ENCODE measurements at regions not wholly inside any gene's neighbourhood (a gene's known extent, or its start where the extent isn't known, plus 50 kb on each side); places are given as distances from the start of the nearest gene placed in this dataset.

GRCh38 chr1:212213784-212214183 lies 71.4 kb upstream of the PPP2R5A start:
- DNase-seq (ENCODE audit: low read depth) = no peak
- TF ChIP-seq CTCF (conservative IDR thresholded peaks at IDR 0.05; ENCODE audit: low read depth, low read length) = no peak

GRCh38 chr1:212214325-212214724 lies 70.9 kb upstream of the PPP2R5A start:
- no peak overlapping the region for H3K4me3 ChIP-seq (ENCODE audit: low read length)
- DNase-seq (ENCODE audit: low read depth) = no peak
- TF ChIP-seq CTCF (conservative IDR thresholded peaks at IDR 0.05; ENCODE audit: low read depth, low read length) = no peak

More at GRCh38 chr1:212213784-212214183, 71.4 kb upstream of the PPP2R5A start:
- no peak overlapping the region for H3K4me3 ChIP-seq (ENCODE audit: low read length)

GRCh38 chr1:212215910-212216309 lies 69.3 kb upstream of the PPP2R5A start:
- TF ChIP-seq CTCF (conservative IDR thresholded peaks at IDR 0.05; ENCODE audit: low read depth, low read length) = no peak
- no peak overlapping the region for H3K4me3 ChIP-seq (ENCODE audit: low read length)
- no peak for DNase-seq (ENCODE audit: low read depth)

GRCh38 chr1:212217633-212218032 lies 67.6 kb upstream of the PPP2R5A start:
- no peak overlapping the region for H3K4me3 ChIP-seq (ENCODE audit: low read length)
- TF ChIP-seq CTCF (conservative IDR thresholded peaks at IDR 0.05; ENCODE audit: low read depth, low read length) = no peak
- no peak for DNase-seq (ENCODE audit: low read depth)

- TF ChIP-seq CTCF (conservative IDR thresholded peaks at IDR 0.05; ENCODE audit: low read depth, low read length) = no peak
- H3K4me3 ChIP-seq (ENCODE audit: low read length) = no peak overlapping the region
- no peak for DNase-seq (ENCODE audit: low read depth)
Observed at GRCh38 chr1:212218065-212218464, 67.1 kb upstream of the PPP2R5A start.

- H3K4me3 ChIP-seq (ENCODE audit: low read length) = no peak overlapping the region
- TF ChIP-seq CTCF (conservative IDR thresholded peaks at IDR 0.05; ENCODE audit: low read depth, low read length) = no peak
- DNase-seq (ENCODE audit: low read depth) = no peak
Observed at GRCh38 chr1:212218911-212219310, 66.3 kb upstream of the PPP2R5A start.

GRCh38 chr1:212219679-212220463 lies 65.3 kb upstream of the PPP2R5A start:
- TF ChIP-seq CTCF (conservative IDR thresholded peaks at IDR 0.05; ENCODE audit: low read depth, low read length) = no peak
- DNase-seq (ENCODE audit: low read depth) = peak; percentile 94
- H3K4me3 ChIP-seq (ENCODE audit: low read length) = no peak overlapping the region
